ENCODE measurements at regions not wholly inside any gene's neighbourhood (a gene's known extent, or its start where the extent isn't known, plus 50 kb on each side); places are given as distances from the start of the nearest gene placed in this dataset.
"Not testable (repeated sequence)": the region's sequence is repeated elsewhere in the genome, so short reads cannot be mapped to it uniquely, and the experiment has no call there.

- DNase-seq: no peak
- no peak for ATAC-seq
- intact Hi-C loops (cut with DNase I): loop anchor here in 1 of 2 donors (10.0 kb wide), 1 partner anchor 1052 kb away; no protein-coding TSS in a partner anchor
Measured at GRCh38 chr10:117492504-117492903, 50.0 kb upstream of the EMX2 start.

DNA sequence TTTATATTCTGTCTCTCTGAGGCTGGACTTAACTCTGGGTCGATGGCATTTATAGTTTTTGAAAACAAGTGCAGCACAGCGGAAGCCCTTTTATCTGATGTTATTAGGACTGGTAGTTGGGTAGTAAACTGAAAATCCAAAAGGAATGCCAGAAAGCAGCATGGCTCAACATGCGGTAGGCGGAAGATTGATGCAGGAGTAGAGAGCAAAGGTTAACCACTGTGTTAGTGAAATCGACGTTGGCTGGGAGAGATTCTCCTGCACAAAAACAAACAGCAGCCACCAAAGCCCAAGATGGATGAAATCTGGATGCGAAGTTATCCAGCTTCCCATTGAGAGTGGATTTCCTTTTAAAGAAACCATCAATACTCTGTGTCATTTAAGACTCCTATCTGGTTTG is 54.5 kb upstream of the EMX2 start:
- ATAC-seq (no peak), DNase-seq (no peak)
- intact Hi-C loops (cut with DNase I): no loop called here

- intact Hi-C loops (cut with DNase I): no loop called here
- ATAC-seq: no peak
Measured at GRCh38 chr10:117486606-117487005, 55.9 kb upstream of the EMX2 start.

DNA sequence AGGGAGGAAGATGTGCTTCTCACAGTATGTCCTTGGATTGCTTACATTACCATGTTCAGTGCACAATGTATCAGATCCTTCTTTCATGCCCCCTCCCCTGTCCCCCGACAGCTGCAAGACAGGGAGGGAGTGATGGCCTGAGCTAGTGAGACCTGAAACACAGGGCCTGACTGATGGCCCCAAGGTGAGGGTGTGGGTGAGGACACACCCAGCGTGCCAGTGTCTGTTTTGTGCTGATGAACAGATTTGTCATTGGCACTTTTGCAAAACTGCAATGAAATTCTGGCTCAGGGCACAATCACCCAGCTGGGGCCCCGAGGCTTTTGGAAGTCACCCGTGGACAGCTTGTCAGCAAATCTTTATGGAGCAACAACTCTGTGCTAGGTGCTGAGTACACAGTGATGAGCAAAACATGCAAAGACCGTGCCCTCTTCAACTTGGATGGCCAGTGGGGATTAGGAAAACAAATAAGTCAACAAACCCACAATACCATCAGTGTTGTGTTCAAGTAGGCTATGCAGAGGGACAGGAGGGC is 59.4 kb upstream of the EMX2 start:
- intact Hi-C loops (cut with DNase I): no loop called here
- ATAC-seq (no peak), DNase-seq (no peak)

More at GRCh38 chr10:117486606-117487005, 55.9 kb upstream of the EMX2 start:
- DNase-seq: no peak

- ATAC-seq; DNase-seq; intact Hi-C loops (cut with DNase I): not testable (repeated sequence)
Measured at GRCh38 chr10:117481011-117481410, 61.5 kb upstream of the EMX2 start.

DNA sequence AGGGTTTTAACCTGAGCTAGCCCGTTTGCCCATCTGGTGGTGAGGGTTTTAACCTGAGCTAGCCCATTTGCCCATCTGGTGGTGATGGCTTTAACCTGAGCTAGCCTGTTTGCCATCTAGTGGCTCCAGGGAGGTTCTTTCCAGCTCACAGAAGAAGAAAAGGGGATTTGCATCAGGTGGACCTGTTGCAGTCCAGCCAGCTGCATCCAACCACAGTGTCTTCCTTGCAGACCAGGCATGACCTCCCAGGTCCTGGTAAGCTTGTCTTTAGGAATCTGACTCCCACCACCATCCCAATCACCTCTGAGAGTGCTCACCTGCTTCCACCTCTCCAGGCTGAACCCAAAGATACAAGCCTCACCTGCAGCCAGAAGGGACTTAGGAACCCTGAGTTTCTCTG is 62.4 kb upstream of the EMX2 start:
- intact Hi-C loops (cut with DNase I): no loop called here
- DNase-seq (no peak), ATAC-seq (no peak)

- intact Hi-C loops (cut with DNase I): no loop called here
- ATAC-seq: no peak
- no peak for DNase-seq
Measured at GRCh38 chr10:117477961-117478670, 64.4 kb upstream of the EMX2 start.

DNA sequence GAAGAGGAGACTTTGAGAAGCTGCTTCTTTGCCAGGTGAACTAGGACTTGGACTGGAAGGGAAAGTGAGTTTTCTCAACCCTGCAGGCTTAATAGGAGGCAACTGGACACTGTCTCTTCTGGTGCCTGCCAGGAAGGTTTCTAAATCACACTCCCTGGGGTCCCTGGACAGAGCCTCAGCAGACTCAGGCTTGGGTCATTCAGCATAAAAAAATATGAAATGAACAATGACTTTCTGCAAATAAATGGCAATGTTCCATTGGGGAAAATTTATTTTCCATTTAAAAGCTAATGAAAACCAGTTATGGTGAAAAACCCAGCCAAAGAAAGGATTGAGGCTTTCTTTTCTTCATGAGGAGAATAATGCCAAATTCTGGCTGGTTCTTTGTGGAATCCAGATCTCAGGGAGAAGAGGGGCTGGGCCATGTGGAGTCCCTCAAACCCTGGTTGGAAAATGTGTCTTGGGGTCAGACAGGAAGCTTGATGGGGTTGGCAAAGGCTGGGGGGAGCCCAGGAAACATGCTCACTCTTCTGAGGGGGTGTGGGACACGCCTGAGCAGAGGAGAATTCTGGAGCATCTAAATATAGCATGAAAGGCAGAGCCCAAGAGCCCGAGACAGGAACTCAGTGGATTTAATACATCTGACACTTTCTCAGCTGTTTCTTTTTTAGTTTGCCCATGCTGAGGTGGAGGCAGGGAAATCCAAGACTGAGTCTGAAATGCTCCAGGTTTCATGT is 65.2 kb upstream of the EMX2 start:
- ATAC-seq (peak in 1 of 2 donors; percentile 92), DNase-seq (no peak)
- intact Hi-C loops (cut with DNase I): no loop called here

GRCh38 chr10:117476716-117477115 is 65.8 kb upstream of the EMX2 start:
- ATAC-seq (no peak), DNase-seq (no peak)
- intact Hi-C loops (cut with DNase I): no loop called here

DNA sequence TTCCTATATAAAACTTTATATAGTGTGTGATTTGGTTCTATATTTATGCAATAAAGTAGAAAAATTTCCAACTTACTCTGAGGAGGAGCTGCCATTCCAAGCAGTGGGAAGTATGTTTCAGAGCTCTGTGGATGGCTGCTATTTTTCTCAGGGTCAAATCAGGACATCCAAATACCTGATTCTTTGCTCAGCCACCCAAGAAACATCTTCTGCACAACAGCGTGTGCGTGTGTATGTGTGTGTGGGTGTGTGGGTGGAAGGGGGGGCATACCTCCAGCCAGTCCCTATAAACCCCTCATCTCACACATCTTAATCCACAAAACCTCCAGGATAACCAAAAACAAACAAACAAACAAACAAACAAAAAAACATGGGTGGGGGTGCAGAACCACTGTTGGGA is 66.3 kb upstream of the EMX2 start:
- intact Hi-C loops (cut with DNase I): no loop called here
- DNase-seq: no peak

DNA sequence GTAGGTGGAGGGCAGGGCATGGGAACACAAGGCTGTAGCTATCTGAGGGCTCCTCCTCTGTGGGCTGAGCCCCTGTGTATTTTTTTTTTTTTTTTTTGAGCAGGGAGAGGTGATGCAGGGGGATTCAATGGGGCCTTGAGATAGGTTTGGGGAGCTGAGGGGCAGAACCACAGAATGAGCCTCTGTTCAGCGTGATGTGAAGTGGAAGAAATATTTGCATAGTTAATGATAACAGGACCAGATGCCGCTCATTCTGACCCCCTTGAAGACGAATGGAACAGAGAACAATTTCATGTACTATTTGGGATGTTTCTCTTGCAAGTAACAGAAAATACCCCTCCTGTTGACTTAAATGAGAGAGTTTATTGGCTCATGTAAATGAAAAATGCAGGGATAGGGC is 69.7 kb upstream of the EMX2 start:
- intact Hi-C loops (cut with DNase I): no loop called here
- ATAC-seq: no peak
- no peak for DNase-seq

More for the DNA sequence above, 66.3 kb upstream of the EMX2 start:
- ATAC-seq: no peak

GRCh38 chr10:117471344-117471874 is 71.1 kb upstream of the EMX2 start:
- DNase-seq (no peak), ATAC-seq (no peak)
- intact Hi-C loops (cut with DNase I): no loop called here

DNA sequence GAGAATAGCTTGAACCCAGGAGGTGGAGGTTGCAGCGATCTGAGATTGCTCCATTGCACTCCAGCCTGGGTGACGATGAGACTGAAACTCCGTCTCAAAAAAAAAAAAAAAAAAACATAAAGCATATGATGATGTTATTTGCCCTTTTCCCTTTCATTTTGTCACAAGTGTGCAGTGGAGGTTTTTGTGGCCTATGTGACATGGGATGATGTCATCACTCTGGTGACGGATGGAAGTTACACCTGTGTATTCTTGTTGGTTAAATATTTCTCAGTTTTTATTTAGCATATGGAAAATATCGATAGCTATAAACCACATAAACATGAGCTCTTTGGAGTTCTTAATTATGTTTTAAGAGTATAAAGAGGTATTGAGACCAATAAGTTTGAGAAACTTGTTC is 71.8 kb upstream of the EMX2 start:
- no peak for ATAC-seq
- intact Hi-C loops (cut with DNase I): no loop called here

GRCh38 chr10:117468665-117469064 is 73.9 kb upstream of the EMX2 start:
- no peak for DNase-seq
- intact Hi-C loops (cut with DNase I): no loop called here
- no peak for ATAC-seq

More for the DNA sequence above, 71.8 kb upstream of the EMX2 start:
- no peak for DNase-seq

DNA sequence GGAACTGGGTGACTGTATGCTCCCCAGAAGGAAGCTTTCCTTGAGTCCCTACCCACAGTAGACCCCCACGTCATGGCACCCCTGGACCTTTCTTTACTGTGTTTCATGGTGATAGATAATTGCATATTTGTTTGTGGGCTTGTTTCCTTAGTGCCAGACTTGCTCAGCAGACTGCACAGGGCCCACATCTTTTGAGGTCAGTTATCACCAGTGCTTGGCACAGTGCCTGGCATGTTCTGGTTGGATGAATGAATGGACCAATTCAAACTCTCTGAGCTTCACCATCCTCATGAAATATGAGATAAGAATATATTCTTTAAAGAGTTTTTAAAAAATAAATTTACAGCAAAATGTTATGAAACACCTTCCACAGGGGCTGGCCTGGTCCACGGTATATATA is 78.4 kb upstream of the EMX2 start:
- intact Hi-C loops (cut with DNase I): no loop called here
- DNase-seq (no peak), ATAC-seq (no peak)

- DNase-seq: no peak
- ATAC-seq: no peak
- intact Hi-C loops (cut with DNase I): no loop called here
Measured at GRCh38 chr10:117463545-117463920, 79.0 kb upstream of the EMX2 start.

DNA sequence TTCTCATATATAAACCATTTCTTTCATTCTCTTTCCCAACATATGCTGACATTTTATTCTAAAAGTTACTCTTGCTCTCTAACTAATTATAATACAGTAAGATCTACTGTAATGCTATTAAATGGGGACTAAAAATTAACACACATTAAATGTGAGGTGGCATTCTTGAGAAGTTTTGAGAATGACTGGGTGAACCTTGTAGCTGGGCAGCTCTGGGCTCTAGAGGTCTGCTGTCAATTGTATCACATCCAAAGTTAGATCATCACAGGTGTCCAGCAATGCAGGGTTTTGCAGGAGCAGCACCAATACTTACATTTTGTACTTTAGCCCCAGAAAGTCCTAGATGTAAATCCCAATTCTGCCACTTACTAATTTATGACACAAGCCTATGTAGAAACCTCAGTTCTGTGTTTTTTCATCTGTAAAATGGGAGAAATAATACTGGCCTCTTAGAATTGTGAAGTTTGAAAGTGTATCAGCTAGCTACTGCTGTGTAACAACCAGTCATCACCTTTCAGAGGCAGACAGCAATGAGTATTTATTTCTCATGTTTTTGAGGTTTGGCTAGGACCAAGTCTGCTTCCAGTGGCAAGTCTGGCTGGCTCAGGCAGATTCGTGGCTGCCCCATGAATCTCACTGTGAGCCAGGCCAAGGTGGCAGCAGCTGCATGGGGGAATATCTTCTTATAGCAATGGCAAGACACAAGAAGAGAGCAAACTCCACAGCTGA is 79.6 kb upstream of the EMX2 start:
- intact Hi-C loops (cut with DNase I): no loop called here
- ATAC-seq (no peak), DNase-seq (no peak)

- intact Hi-C loops (cut with DNase I): no loop called here
- DNase-seq (no peak), ATAC-seq (no peak)
Measured at GRCh38 chr10:117462424-117462792, 80.1 kb upstream of the EMX2 start.

DNA sequence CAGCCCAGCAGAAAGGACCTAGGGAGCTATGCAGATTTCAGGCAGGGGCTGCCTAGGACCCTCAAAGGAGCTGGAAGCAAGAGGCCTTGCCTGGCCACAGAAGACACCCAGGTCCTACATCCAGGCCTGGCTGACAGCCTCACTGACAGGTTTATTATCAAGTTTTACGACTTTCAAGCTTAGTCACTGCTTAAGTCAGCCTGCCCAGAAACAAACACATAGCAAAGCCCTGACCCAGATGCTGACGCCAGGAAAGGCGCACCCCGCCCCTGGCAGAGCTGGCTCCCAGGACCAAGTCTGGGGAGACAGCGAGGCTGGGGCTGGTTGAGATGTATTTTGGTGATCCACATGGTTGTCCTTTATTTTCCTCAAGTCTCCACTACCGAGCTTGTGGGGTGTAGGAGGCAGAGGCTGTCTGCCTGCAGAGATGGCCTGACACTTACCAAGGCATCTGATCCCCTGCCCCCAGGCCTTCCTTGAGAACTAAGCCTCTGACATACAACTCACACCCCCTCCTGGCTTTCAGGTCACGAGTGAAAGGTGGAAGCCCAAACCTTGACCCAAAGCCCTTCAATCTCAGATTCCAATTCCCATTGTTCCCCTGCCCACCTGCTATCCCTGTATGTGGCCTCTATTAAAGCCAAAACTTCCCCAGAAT is 80.7 kb upstream of the EMX2 start:
- ATAC-seq (peak; percentile 41 to 86), DNase-seq (peak; percentile 23)
- intact Hi-C loops (cut with DNase I): no loop called here
